Pons (tissue), 1 donor: ENCODE measurements at regions not wholly inside any gene's neighbourhood (a gene's known extent, or its start where the extent isn't known, plus 50 kb on each side); places are given as distances from the start of the nearest gene placed in this dataset.
"Not testable (repeated sequence)": the region's sequence is repeated elsewhere in the genome, so short reads cannot be mapped to it uniquely, and the experiment has no call there.

Experiments
- DNase-seq: peaks from one replicate; pipeline ENCODE4 v3.0.0-alpha.2; 2016; ENCODE audit warnings: low spot score

GRCh38 chr20:29031262-29031982, 2226.0 kb upstream of the DEFB115 start:
- not testable (repeated sequence) for DNase-seq

- not testable (repeated sequence) for DNase-seq
These were observed 2213.2 kb upstream of the DEFB115 start for GRCh38 chr20:29044239-29044638.

GRCh38 chr20:29050008-29050606, 2207.4 kb upstream of the DEFB115 start:
- peak; percentile 45 for DNase-seq

GRCh38 chr20:29057866-29058484, 2199.5 kb upstream of the DEFB115 start:
- not testable (repeated sequence) for DNase-seq

GRCh38 chr20:29062451-29062850, 2195.0 kb upstream of the DEFB115 start:
- not testable (repeated sequence) for DNase-seq

- DNase-seq, result not testable (repeated sequence)
These were observed 2191.1 kb upstream of the DEFB115 start for GRCh38 chr20:29066341-29066740.

- not testable (repeated sequence) for DNase-seq
These were observed 2183.8 kb upstream of the DEFB115 start for GRCh38 chr20:29073640-29074039.

- DNase-seq, result no peak
These were observed 2177.4 kb upstream of the DEFB115 start for GRCh38 chr20:29079769-29080690.

- not testable (repeated sequence) for DNase-seq
These were observed 2175.8 kb upstream of the DEFB115 start for GRCh38 chr20:29081712-29082111.

- DNase-seq, result no peak
These were observed 2171.8 kb upstream of the DEFB115 start for GRCh38 chr20:29085625-29086024.

- DNase-seq, result not testable (repeated sequence)
These were observed 2171.2 kb upstream of the DEFB115 start for GRCh38 chr20:29086145-29086718.

GRCh38 chr20:29086938-29087337, 2170.5 kb upstream of the DEFB115 start:
- no peak for DNase-seq

- not testable (repeated sequence) for DNase-seq
These were observed 2169.6 kb upstream of the DEFB115 start for GRCh38 chr20:29087887-29088286.

- not testable (repeated sequence) for DNase-seq
These were observed 2169.0 kb upstream of the DEFB115 start for GRCh38 chr20:29088472-29088871.

- not testable (repeated sequence) for DNase-seq
These were observed 2168.1 kb upstream of the DEFB115 start for GRCh38 chr20:29089409-29089808.

GRCh38 chr20:29093958-29094357, 2163.5 kb upstream of the DEFB115 start:
- not testable (repeated sequence) for DNase-seq

GRCh38 chr20:29096695-29097094, 2160.8 kb upstream of the DEFB115 start:
- DNase-seq, result not testable (repeated sequence)

- not testable (repeated sequence) for DNase-seq
These were observed 2149.6 kb upstream of the DEFB115 start for GRCh38 chr20:29107884-29108283.

GRCh38 chr20:29109386-29109785, 2148.1 kb upstream of the DEFB115 start:
- not testable (repeated sequence) for DNase-seq

- DNase-seq, result not testable (repeated sequence)
These were observed 2142.4 kb upstream of the DEFB115 start for GRCh38 chr20:29115097-29115496.

GRCh38 chr20:29119141-29119540, 2138.3 kb upstream of the DEFB115 start:
- DNase-seq, result no peak
